Hepatocyte (in vitro differentiated cells): ENCODE measurements at regions not wholly inside any gene's neighbourhood (a gene's known extent, or its start where the extent isn't known, plus 50 kb on each side); places are given as distances from the start of the nearest gene placed in this dataset.

Experiments used
- EZH2 ChIP-seq: fragments of 200-600 bp; sonication (generic); IDR thresholded peaks from 2 replicates; pipeline ENCODE4 v1.6.1; 2016; ENCODE audit warnings: antibody characterized with exemption, mild to moderate bottlenecking, borderline replicate concordance
- EZH2phosphoT487 ChIP-seq: fragments of 200-600 bp; sonication (generic); IDR thresholded peaks from one replicate; pipeline ENCODE4 v1.6.1; 2018; ENCODE audit warnings: antibody characterized with exemption, mild to moderate bottlenecking, low read depth, moderate library complexity; ENCODE audit not compliant: unreplicated experiment, severe bottlenecking
- TF ChIP-seq, protein P1 (sequence below): fragments of 200-600 bp; sonication (generic); IDR thresholded peaks from 2 replicates; pipeline ENCODE4 v1.5.1; 2016; ENCODE audit warnings: antibody characterized with exemption, mild to moderate bottlenecking; ENCODE audit not compliant: poor library complexity

DNA sequence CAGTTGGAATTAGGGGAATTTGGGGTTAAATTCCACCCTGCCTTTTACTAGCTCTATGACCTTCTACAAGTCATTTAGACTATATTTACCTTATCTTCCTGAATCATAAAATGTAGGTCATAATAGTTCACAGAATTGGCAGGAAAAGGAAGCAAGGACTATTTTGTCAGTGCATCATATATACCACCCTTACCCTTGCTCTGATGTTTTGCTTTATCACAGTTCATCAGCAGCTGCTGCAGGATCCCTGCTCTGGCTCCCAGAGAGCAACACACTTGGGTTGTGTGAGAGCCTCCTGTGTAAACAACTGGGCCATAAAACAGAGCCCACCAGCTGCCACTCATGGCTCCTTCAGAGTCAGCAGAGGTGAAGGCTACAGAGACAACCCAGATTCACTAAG is 631.6 kb upstream of the CAMK1G start:
- TF ChIP-seq, protein P1, sequence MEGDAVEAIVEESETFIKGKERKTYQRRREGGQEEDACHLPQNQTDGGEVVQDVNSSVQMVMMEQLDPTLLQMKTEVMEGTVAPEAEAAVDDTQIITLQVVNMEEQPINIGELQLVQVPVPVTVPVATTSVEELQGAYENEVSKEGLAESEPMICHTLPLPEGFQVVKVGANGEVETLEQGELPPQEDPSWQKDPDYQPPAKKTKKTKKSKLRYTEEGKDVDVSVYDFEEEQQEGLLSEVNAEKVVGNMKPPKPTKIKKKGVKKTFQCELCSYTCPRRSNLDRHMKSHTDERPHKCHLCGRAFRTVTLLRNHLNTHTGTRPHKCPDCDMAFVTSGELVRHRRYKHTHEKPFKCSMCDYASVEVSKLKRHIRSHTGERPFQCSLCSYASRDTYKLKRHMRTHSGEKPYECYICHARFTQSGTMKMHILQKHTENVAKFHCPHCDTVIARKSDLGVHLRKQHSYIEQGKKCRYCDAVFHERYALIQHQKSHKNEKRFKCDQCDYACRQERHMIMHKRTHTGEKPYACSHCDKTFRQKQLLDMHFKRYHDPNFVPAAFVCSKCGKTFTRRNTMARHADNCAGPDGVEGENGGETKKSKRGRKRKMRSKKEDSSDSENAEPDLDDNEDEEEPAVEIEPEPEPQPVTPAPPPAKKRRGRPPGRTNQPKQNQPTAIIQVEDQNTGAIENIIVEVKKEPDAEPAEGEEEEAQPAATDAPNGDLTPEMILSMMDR = no peak
- TF ChIP-seq EZH2 = no peak
- TF ChIP-seq EZH2phosphoT487 = no peak
